HCT116 (cell line): ENCODE measurements at regions not wholly inside any gene's neighbourhood (a gene's known extent, or its start where the extent isn't known, plus 50 kb on each side); places are given as distances from the start of the nearest gene placed in this dataset.

Source experiments
- ATAC-seq: fragments of 200-7000 bp; cut with Tn5 transposase; 2 replicates; pipeline ENCODE4 v1.9.1; 2020; ENCODE audit warnings: mild to moderate bottlenecking, moderate library complexity
- BruUV-seq: library from RNA; stranded (reverse); fragments of 400-500 nt; replicated peaks from 2 replicates; lab custom pipeline; 2021; lab: Mats Ljungman, UMichigan
- CTCF ChIA-PET: fragments of 300-600 bp; sonication (Branson Sonifier 250); formaldehyde crosslinking; loops from one replicate; lab custom pipeline; 2021; ENCODE audit warnings: antibody characterized with exemption; lab: Charles Lee
- POLR2A ChIA-PET: fragments of 300-600, 350-600 bp; sonication (Branson Sonifier 250); formaldehyde crosslinking; loops from one replicate; lab custom pipeline; 2021; ENCODE audit warnings: antibody characterized with exemption; lab: Charles Lee
- RAD21 ChIA-PET, 2 experiments: fragments of 300-600 bp; sonication (Branson Sonifier 250); formaldehyde crosslinking; loops; one replicate each; lab custom pipeline; 2023; ENCODE audit warnings: low total read pairs in 2 of 2; ENCODE audit not compliant: uncharacterized antibody in 2 of 2, unreplicated experiment in 2 of 2, low non-redundant PET in 1 of 2; lab: Charles Lee
- DNase-seq: peaks from one replicate; pipeline ENCODE4 v3.0.0-alpha.2; 2010; ENCODE audit warnings: low read depth, low spot score
- H2AFZ ChIP-seq: fragments of 200-600 bp; shearing (Covaris generic), sonication (generic); 2 replicates; pipeline ENCODE4 v1.6.1; 2017; ENCODE audit warnings: low read depth, mixed run types, mixed read lengths, antibody characterized with exemption, low read length; ENCODE audit not compliant: poor library complexity, severe bottlenecking
- H3K27ac ChIP-seq: 2 replicates; pipeline ENCODE4 v1.5.1; 2012; ENCODE audit warnings: low read depth, low read length
- H3K27me3 ChIP-seq: fragments of 200-600 bp; sonication (generic); 2 replicates; pipeline ENCODE4 v1.6.1; 2016; ENCODE audit warnings: mixed run types, low read length, mixed read lengths; ENCODE audit not compliant: insufficient read depth
- H3K36me3 ChIP-seq, 2 experiments: fragments of 200-500 bp in 1 of 2; fragments of 200-600 bp in 1 of 2; sonication (Bioruptor generic) in 1 of 2; sonication (generic) in 1 of 2; 2 replicates each; pipeline versions ENCODE4 v1.5.1 to v1.6.1; 2014 to 2016; ENCODE audit warnings: low read length in 2 of 2, inconsistent platforms in 1 of 2, mixed read lengths in 1 of 2, mixed run types in 1 of 2; ENCODE audit not compliant: insufficient read depth in 2 of 2, control insufficient read depth in 1 of 2
- H3K4me1 ChIP-seq, 2 experiments: fragments of 200-600 bp in 1 of 2; sonication (generic) in 1 of 2; 2 replicates each; pipeline versions ENCODE4 v1.5.1 to v1.6.1; 2012 to 2017; ENCODE audit warnings: low read length in 2 of 2, inconsistent platforms in 1 of 2, mild to moderate bottlenecking in 1 of 2, mixed read lengths in 1 of 2, mixed run types in 1 of 2, moderate library complexity in 1 of 2; ENCODE audit not compliant: insufficient read depth in 2 of 2, control insufficient read depth in 1 of 2
- H3K4me2 ChIP-seq: fragments of 200-600 bp; sonication (generic); 2 replicates; pipeline ENCODE4 v1.6.1; 2017; ENCODE audit warnings: mixed run types, low read length, mixed read lengths
- H3K4me3 ChIP-seq, 2 experiments: fragments of 200-600 bp in 1 of 2; sonication (generic) in 1 of 2; replicated peaks in 1 of 2; 2 replicates each; pipeline ENCODE4 v1.5.1; 2011 to 2016; ENCODE audit warnings: low read length in 2 of 2, control low read depth in 1 of 2, low read depth in 1 of 2, mild to moderate bottlenecking in 1 of 2, mixed read lengths in 1 of 2, mixed run types in 1 of 2
- H3K79me2 ChIP-seq: fragments of 200-600 bp; sonication (generic); 2 replicates; pipeline ENCODE4 v1.6.1; 2017; ENCODE audit warnings: mild to moderate bottlenecking, mixed run types, low read length, moderate library complexity, mixed read lengths; ENCODE audit not compliant: insufficient read depth
- H3K9ac ChIP-seq: fragments of 200-600 bp; sonication (generic); 2 replicates; pipeline ENCODE4 v1.6.1; 2016; ENCODE audit warnings: low read length, mixed read lengths
- H3K9me2 ChIP-seq: fragments of 200-600 bp; sonication (generic), shearing (Covaris generic); 2 replicates; pipeline ENCODE4 v1.6.1; 2017; ENCODE audit warnings: mixed run types, mild to moderate bottlenecking, moderate library complexity; ENCODE audit not compliant: insufficient read depth
- H3K9me3 ChIP-seq, 2 experiments: fragments of 200-500 bp in 1 of 2; fragments of 200-600 bp in 1 of 2; sonication (Bioruptor generic) in 1 of 2; sonication (generic) in 1 of 2; 2 replicates each; pipeline ENCODE4 v1.6.1; 2014 to 2017; ENCODE audit warnings: low read length in 2 of 2, mixed read lengths in 2 of 2, inconsistent platforms in 1 of 2, low read depth in 1 of 2, mild to moderate bottlenecking in 1 of 2, mixed run types in 1 of 2, moderate library complexity in 1 of 2; ENCODE audit not compliant: control insufficient read depth in 1 of 2, insufficient read depth in 1 of 2
- H4K20me1 ChIP-seq: fragments of 200-600 bp; sonication (generic), shearing (Covaris generic); 2 replicates; pipeline ENCODE4 v1.6.1; 2017; ENCODE audit warnings: mixed run types, mild to moderate bottlenecking, moderate library complexity; ENCODE audit not compliant: insufficient read depth
- CEBPB ChIP-seq: IDR thresholded peaks from 2 replicates; pipeline ENCODE4 v1.6.1; 2012; ENCODE audit warnings: low read depth
- ELF1 ChIP-seq: IDR thresholded peaks from 2 replicates; pipeline ENCODE4 v1.6.1; 2012; ENCODE audit warnings: low read depth, borderline replicate concordance
- EZH2 ChIP-seq: fragments of 200-600 bp; sonication (generic); IDR thresholded peaks from 2 replicates; pipeline ENCODE4 v1.6.1; 2017; ENCODE audit warnings: antibody characterized with exemption, mixed run types
- EZH2phosphoT487 ChIP-seq: fragments of 200-600 bp; IDR thresholded peaks from 2 replicates; pipeline ENCODE4 v1.6.1; 2018; ENCODE audit warnings: antibody characterized with exemption, borderline replicate concordance
- POLR2A ChIP-seq: IDR thresholded peaks from 2 replicates; pipeline ENCODE4 v1.7.0; 2011; ENCODE audit warnings: borderline replicate concordance; ENCODE audit not compliant: insufficient read depth, insufficient read length; ENCODE audit errors: extremely low read depth
- POLR2AphosphoS5 ChIP-seq: IDR thresholded peaks from 2 replicates; pipeline ENCODE4 v1.6.1; 2011; ENCODE audit warnings: mild to moderate bottlenecking, low read depth, low read length, moderate library complexity
- RAD21 ChIP-seq: IDR thresholded peaks from 2 replicates; pipeline ENCODE4 v1.6.1; 2012; ENCODE audit warnings: low read depth, mild to moderate bottlenecking
- SIN3A ChIP-seq: IDR thresholded peaks from 2 replicates; pipeline ENCODE4 v1.6.1; 2012; ENCODE audit warnings: low read depth
- SP1 ChIP-seq: IDR thresholded peaks from 2 replicates; pipeline ENCODE4 v1.6.1; 2012; ENCODE audit warnings: low read depth
- SRF ChIP-seq: IDR thresholded peaks from 2 replicates; pipeline ENCODE4 v1.6.1; 2012; ENCODE audit warnings: low read depth
- intact Hi-C: fragments of 100-400 bp; cut with micrococcal nuclease; formaldehyde crosslinking; loops from 2 replicates; pipeline ENCODE4 v1.10.0; 2022
- TF ChIP-seq, protein P1 (sequence below): IDR thresholded peaks from 2 replicates; pipeline ENCODE4 v1.6.1; 2012
- TF ChIP-seq, protein P2 (sequence below): IDR thresholded peaks from 2 replicates; pipeline ENCODE4 v1.6.1; 2011; ENCODE audit warnings: mild to moderate bottlenecking, low read length, moderate library complexity; ENCODE audit not compliant: insufficient replicate concordance; ENCODE audit errors: extremely low read depth
- TF ChIP-seq, protein P3 (sequence below): IDR thresholded peaks from 2 replicates; pipeline ENCODE4 v1.6.1; 2012
- TF ChIP-seq, protein P4 (sequence below): IDR thresholded peaks from 2 replicates; pipeline ENCODE4 v1.6.1; 2012; ENCODE audit warnings: low read depth

DNA sequence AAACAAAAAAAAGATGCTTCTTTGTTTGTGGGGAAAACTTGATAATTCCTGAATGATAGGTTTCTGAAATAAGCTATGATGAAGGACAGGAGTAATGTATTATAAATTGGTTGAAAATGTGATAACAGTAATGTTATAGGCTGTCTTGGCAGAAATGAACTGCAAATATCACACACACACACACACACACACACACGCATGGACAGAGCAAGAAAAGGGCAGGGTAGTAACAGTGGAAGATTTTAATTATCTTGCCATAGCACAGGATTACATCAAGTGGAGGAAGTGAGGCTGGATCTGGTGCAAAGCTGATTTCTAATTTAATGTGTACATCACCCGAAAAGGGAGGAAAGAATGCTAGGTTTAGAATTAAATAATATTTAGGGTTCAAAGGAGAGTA lies 97.5 kb upstream of the CXXC4 start:
- ATAC-seq (no peak), DNase-seq (no peak)
- Histone ChIP-seq H3K9me3 (no peaks in the 10 kb centered on the region), H3K79me2 (no peaks in the 10 kb centered on the region), H3K36me3 (no peaks in the 10 kb centered on the region), H3K27ac (no peak overlapping the region), H3K4me3 (no peak overlapping the region), H2AFZ (no peak overlapping the region), H4K20me1 (no peaks in the 10 kb centered on the region), H3K4me2 (no peak overlapping the region), H3K4me1 (no peaks in the 10 kb centered on the region), H3K9ac (no peak overlapping the region), H3K9me2 (no peaks in the 10 kb centered on the region), H3K27me3 (no peaks in the 10 kb centered on the region)
- intact Hi-C loops = no loop called here
- ChIA-PET RAD21 (no interaction called here), POLR2A (no interaction called here), CTCF (no interaction called here)
- TF ChIP-seq, protein P1, sequence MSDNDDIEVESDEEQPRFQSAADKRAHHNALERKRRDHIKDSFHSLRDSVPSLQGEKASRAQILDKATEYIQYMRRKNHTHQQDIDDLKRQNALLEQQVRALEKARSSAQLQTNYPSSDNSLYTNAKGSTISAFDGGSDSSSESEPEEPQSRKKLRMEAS = no peak
- no peak for TF ChIP-seq EZH2phosphoT487
- TF ChIP-seq RAD21 = no peak
- no peak for TF ChIP-seq SIN3A
- TF ChIP-seq POLR2AphosphoS5 = no peak
- TF ChIP-seq POLR2A = no peak
- TF ChIP-seq, protein P2, sequence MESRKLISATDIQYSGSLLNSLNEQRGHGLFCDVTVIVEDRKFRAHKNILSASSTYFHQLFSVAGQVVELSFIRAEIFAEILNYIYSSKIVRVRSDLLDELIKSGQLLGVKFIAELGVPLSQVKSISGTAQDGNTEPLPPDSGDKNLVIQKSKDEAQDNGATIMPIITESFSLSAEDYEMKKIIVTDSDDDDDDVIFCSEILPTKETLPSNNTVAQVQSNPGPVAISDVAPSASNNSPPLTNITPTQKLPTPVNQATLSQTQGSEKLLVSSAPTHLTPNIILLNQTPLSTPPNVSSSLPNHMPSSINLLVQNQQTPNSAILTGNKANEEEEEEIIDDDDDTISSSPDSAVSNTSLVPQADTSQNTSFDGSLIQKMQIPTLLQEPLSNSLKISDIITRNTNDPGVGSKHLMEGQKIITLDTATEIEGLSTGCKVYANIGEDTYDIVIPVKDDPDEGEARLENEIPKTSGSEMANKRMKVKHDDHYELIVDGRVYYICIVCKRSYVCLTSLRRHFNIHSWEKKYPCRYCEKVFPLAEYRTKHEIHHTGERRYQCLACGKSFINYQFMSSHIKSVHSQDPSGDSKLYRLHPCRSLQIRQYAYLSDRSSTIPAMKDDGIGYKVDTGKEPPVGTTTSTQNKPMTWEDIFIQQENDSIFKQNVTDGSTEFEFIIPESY = no peak
- TF ChIP-seq, protein P3, sequence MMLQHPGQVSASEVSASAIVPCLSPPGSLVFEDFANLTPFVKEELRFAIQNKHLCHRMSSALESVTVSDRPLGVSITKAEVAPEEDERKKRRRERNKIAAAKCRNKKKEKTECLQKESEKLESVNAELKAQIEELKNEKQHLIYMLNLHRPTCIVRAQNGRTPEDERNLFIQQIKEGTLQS = no peak
- TF ChIP-seq CEBPB = no peak
- TF ChIP-seq SP1 = no peak
- no peak for TF ChIP-seq SRF
- TF ChIP-seq EZH2 = no peak
- TF ChIP-seq ELF1 = no peak
- TF ChIP-seq, protein P4, sequence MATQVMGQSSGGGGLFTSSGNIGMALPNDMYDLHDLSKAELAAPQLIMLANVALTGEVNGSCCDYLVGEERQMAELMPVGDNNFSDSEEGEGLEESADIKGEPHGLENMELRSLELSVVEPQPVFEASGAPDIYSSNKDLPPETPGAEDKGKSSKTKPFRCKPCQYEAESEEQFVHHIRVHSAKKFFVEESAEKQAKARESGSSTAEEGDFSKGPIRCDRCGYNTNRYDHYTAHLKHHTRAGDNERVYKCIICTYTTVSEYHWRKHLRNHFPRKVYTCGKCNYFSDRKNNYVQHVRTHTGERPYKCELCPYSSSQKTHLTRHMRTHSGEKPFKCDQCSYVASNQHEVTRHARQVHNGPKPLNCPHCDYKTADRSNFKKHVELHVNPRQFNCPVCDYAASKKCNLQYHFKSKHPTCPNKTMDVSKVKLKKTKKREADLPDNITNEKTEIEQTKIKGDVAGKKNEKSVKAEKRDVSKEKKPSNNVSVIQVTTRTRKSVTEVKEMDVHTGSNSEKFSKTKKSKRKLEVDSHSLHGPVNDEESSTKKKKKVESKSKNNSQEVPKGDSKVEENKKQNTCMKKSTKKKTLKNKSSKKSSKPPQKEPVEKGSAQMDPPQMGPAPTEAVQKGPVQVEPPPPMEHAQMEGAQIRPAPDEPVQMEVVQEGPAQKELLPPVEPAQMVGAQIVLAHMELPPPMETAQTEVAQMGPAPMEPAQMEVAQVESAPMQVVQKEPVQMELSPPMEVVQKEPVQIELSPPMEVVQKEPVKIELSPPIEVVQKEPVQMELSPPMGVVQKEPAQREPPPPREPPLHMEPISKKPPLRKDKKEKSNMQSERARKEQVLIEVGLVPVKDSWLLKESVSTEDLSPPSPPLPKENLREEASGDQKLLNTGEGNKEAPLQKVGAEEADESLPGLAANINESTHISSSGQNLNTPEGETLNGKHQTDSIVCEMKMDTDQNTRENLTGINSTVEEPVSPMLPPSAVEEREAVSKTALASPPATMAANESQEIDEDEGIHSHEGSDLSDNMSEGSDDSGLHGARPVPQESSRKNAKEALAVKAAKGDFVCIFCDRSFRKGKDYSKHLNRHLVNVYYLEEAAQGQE = no peak
- BruUV-seq = no TSS peak
